Epithelial cell of proximal tubule (primary cell): ENCODE measurements at regions not wholly inside any gene's neighbourhood (a gene's known extent, or its start where the extent isn't known, plus 50 kb on each side); places are given as distances from the start of the nearest gene placed in this dataset.

ENCODE experiments used
- DNase-seq: peaks from one replicate; pipeline ENCODE4 v3.0.0-alpha.2; 2011; ENCODE audit warnings: low read depth
- H3K4me3 ChIP-seq: 2 replicates; pipeline ENCODE4 v1.5.1; 2011; ENCODE audit warnings: low read depth, mild to moderate bottlenecking, low read length
- CTCF ChIP-seq: conservative IDR thresholded peaks from 2 replicates; pipeline ENCODE4 v1.5.1; 2012; ENCODE audit warnings: low read depth, mild to moderate bottlenecking, low read length

GRCh38 chrY:13756615-13757014, 52.9 kb downstream of the TMSB4Y start:
- TF ChIP-seq CTCF = no peak
- no peak overlapping the region for H3K4me3 ChIP-seq
- no peak for DNase-seq

- TF ChIP-seq CTCF = no peak
- no peak overlapping the region for H3K4me3 ChIP-seq
- DNase-seq = no peak
Measured at GRCh38 chrY:13766040-13766439, 62.3 kb downstream of the TMSB4Y start.

GRCh38 chrY:13790108-13790793, 86.6 kb downstream of the TMSB4Y start:
- TF ChIP-seq CTCF = no peak
- no peak for DNase-seq
- H3K4me3 ChIP-seq = no peak overlapping the region

- no peak for DNase-seq
- no peak overlapping the region for H3K4me3 ChIP-seq
Measured at GRCh38 chrY:13795067-13795466, 91.4 kb downstream of the TMSB4Y start.

GRCh38 chrY:13802828-13803227, 99.1 kb downstream of the TMSB4Y start:
- no peak for DNase-seq
- TF ChIP-seq CTCF = no peak
- H3K4me3 ChIP-seq = no peak overlapping the region

More at GRCh38 chrY:13795067-13795466, 91.4 kb downstream of the TMSB4Y start:
- no peak for TF ChIP-seq CTCF

GRCh38 chrY:13803424-13803823, 99.7 kb downstream of the TMSB4Y start:
- no peak for TF ChIP-seq CTCF
- DNase-seq = no peak

More at GRCh38 chrY:13803424-13803823, 99.7 kb downstream of the TMSB4Y start:
- H3K4me3 ChIP-seq = no peak overlapping the region
